GM21360 (cell line): ENCODE measurements at regions not wholly inside any gene's neighbourhood (a gene's known extent, or its start where the extent isn't known, plus 50 kb on each side); places are given as distances from the start of the nearest gene placed in this dataset.

Experiments
- ATAC-seq: cut with Tn5 transposase; IDR thresholded peaks from one replicate; pipeline ENCODE4 v1.9.1; 2021; ENCODE audit warnings: mild to moderate bottlenecking, moderate library complexity; ENCODE audit not compliant: unreplicated experiment

DNA sequence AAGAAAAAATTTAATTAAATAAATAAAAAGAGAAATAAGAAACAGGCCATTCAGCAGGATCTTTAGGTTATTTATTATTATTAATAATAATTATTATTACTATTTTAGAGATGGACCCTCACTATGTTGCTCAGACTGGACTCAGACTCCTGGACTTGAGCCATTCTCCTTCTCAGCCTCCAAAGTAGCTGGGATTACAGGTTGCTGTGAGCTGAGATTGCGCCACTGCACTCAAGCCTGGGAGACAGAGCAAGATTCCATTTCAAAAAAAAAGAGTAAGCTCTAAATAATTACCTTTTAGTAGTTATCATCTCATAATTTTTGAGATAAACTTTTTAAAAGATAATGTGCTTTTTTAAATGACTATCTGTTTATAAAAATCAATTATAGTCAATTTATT is 1102.8 kb upstream of the GJE1 start:
- ATAC-seq, result no peak

DNA sequence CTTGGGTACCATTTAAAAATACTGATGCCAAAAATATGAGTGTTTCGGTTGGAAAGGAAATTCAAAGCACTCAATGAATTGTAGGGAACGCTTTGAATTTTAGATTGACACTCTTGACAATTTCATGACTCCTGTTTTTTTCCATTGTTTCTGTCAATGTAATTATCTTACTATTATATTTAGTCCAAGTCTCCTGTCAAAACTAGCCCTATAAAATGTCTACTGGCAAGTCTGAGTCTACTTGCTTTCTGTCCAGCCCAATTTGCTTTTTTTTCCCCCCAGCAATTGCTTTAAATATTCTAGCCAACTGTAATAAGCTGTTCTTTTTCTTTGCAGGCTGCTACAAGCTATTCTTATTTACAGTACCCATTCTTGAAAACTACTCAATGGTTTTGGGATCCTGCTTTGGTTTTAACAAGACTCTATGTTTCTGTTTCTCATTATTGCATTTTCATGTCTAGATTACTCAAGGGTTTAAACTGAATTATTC is 1103.9 kb upstream of the GJE1 start:
- no peak for ATAC-seq

GRCh38 chr6:141026504-141026903 is 1106.2 kb upstream of the GJE1 start:
- ATAC-seq, result no peak

- no peak for ATAC-seq
Measured at GRCh38 chr6:141024526-141024925, 1108.2 kb upstream of the GJE1 start.

- no peak for ATAC-seq
Measured at GRCh38 chr6:141017941-141018340, 1114.8 kb upstream of the GJE1 start.

- no peak for ATAC-seq
Measured at GRCh38 chr6:141000917-141001316, 1131.8 kb upstream of the GJE1 start.

GRCh38 chr6:140993515-140993914 is 1139.2 kb upstream of the GJE1 start:
- no peak for ATAC-seq

DNA sequence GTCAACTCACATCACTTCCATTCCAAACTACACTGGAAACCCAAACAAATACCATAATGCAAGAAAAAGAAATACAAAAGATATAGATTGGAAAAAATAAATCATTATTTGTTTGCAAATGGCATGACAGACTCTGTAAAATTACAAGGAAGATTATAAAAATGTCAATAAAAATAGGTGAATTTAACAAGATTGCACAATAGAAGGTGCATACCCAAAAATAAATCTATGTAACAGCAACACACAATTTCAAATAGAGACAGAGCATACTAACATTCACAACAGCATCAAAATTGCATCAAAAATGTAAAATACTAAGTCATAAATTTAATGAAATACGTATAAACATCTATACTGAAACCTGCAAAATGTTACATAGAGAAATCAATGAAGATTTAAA is 1140.0 kb upstream of the GJE1 start:
- no peak for ATAC-seq

DNA sequence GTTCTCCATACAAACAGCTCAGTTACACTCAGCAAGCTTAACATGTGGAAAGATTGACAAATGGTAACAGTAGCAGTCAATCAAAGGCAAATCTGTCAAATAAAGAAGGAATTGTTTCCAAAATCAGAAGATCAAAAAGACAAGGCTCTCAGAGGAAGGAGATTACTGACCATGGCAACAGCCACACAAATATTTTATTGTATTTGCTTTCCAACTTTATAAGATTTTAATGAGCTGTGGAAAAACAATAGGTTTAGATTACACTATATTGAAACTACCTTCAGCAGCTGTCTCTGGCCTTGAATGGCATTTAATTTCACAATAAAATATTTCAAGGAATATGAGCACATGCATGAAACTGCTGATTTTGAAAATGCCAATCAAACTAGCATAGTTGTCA is 1143.9 kb upstream of the GJE1 start:
- ATAC-seq, result no peak

DNA sequence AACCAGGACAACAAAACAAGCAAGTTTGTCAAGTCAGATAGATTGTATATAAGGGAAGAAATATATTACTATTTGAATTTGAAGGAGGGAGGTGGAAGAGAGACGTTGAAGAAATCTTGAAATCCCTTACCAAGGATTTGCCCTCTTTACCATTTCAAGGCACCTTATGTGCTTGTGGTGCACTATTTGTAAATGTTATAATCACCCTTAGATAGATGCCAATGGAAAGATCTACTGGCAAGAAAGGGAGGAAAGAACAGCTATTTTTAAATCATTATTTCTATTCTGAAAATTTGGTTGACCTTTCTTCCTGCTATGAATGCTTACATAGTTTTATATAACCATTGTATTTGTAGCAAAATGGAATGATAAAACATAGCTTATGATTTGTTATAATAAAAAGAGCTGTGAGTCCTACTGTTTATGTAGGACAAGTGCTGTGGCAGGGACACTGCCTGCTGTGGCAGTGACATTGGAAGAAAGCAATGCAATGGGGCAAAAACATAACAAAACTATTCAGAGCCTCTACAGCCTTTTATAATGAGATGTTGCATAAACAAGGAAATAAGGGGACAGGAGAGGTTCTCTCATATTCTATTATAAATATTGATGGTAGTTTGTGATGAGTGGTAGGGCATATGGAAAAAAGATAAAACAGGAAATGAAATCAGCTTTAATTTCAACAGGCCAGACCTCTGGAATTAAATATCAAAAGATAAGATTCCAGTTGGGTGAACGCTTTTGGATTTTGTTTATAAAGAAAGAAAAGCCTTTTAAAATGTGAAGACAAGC is 1145.2 kb upstream of the GJE1 start:
- no peak for ATAC-seq

GRCh38 chr6:140985679-140986275 is 1146.9 kb upstream of the GJE1 start:
- ATAC-seq, result no peak

DNA sequence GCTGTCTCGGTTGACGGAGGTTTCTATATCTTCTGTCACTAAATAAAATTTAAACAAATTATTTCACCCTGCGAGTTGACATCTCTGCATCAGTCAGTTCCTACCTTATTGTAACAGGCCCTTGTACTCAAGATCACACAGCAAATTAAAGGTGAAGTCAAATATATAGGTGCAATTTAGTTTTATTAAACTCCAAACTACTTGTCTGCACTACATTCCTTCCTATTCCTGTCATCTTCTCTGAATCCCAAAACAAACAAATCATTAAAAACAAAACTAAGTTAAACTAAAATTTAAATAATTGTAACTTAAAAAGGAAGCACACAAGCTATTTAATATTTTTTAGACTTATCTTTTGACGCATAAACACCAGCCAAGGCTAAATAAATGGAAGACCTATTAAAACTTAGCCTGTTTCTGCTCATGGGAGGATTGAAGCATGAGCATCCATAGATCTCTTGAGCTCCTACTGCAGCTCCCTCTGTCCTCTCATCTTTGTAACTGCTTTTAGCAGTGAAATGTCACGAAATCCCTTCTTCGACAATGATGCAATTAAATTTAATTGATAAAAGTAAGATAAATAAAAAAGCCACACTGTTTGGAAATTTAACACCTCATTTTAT is 1152.3 kb upstream of the GJE1 start:
- ATAC-seq, result no peak

DNA sequence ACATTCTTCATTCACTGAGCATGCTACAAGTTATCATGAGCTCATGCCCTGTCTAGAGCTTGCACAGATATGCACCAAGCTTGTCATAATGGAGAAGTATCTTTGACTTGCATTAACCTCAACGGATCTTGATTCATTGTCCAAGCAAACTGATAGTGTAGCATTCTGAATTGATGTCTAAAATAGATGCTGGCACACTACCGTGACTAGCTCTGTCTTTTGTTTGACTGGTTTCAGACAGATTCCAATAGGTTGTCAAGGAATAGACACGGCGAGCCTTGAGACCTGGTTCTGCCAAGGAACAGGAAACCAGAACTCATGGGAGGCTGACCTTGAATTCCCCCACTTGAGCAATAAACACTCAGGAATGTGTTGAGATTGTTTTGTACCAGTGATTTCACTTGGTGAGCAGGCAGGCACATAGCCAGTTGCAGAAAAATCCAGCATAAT is 1153.1 kb upstream of the GJE1 start:
- no peak for ATAC-seq

DNA sequence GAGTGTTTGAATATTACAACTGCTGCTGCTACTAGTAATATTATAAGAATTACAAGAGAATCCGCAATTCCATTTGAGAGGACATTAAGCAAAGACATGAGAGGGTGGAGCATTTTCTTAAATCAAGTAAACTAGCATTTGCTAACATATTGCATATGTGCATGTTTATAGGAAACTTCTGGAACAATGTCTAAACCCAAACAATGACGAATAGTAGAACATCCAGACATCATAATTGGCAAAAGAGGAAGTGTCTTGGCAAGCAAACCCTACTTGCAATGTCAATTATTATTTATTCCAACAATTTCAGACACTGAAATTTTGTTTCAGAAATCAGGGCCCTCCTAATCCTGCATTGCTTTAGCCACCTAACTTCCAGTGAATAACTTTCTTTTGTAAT is 1155.3 kb upstream of the GJE1 start:
- ATAC-seq, result no peak

DNA sequence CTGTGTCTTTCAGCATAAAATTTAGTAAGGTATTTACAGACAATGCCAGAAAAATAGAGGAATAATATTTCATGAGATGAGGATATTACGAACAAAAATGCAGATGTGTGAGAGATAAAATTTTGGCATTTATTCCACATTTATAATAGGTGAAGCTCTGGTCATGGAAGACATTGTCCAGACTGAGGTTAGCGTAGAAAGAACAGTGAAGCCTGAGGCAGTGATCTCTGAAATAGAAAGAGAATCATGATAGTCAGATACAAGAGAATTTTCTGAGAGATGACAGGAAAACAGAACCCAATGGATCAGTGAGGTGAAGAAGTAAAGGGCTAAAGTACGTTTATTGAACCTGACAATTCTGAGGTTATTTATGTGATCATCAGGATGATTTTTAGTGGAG is 1155.9 kb upstream of the GJE1 start:
- ATAC-seq, result no peak

DNA sequence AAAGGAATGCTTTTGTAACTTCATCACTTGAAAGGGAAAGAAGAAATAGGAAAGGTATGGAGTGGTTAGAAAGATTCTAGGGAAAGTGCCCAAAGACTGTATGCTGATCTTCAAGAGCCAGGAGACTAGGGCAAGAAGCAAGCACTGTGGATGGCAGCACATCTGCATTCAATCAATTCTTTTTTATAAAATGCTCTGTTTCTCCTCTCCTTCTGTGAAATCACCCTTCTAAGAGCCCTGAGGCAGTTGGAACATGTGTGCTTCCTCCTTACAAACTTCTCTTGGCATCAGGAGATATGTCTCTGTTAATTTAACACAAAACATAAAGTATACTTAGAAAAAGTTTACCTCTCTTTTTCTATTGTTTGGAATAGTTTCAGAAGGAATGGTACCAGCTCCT is 1162.2 kb upstream of the GJE1 start:
- ATAC-seq, result no peak

DNA sequence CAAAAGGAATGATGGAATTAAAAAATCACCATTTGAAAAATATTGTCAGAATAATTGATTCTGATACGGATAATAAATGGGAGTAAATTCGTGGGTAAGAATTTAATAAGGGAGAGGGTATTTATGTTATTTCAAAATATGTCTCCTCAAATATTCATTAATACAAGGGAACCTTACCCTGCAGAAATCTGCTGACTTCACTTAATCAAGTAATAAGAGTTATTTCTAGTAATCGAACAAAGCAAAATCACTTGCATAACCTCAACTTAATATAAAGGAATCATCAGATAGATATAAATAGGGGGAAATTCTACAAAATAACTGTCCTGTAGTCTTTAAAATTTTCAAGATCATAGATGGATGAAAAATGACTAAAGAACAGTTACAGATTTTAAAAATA is 1164.7 kb upstream of the GJE1 start:
- ATAC-seq, result no peak

GRCh38 chr6:140966676-140967075 is 1166.0 kb upstream of the GJE1 start:
- ATAC-seq, result no peak

DNA sequence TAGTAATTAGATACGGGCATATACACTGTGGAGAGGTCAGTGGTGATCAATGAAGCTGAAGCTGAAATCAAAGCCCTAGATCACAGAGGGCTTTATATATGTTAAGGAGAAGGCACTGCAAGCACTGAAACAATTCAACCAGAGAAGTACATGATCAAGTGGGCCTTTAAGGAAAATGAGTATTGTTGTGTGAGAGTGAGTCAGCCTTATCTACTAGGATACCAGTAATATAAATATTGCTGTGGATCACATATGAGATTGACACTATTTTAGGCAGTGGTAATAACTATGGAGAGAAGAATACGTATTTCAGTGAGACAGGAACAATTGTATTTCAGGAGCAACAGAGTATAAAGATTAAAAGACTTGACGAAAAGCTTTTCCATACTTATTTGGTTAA is 1172.2 kb upstream of the GJE1 start:
- no peak for ATAC-seq

GRCh38 chr6:140957386-140957785 is 1175.3 kb upstream of the GJE1 start:
- ATAC-seq, result no peak

- ATAC-seq, result no peak
Measured at GRCh38 chr6:140956571-140957369, 1176.0 kb upstream of the GJE1 start.
